ENCODE measurements at regions not wholly inside any gene's neighbourhood (a gene's known extent, or its start where the extent isn't known, plus 50 kb on each side); places are given as distances from the start of the nearest gene placed in this dataset.

GRCh38 chr16:55126456-55126855 is 195.8 kb downstream of the IRX5 start:
- TF ChIP-seq POLR2A (IDR thresholded peaks at IDR 0.05; ENCODE audit: low read length) (no peak), GATA1 (IDR thresholded peaks at IDR 0.05; ENCODE audit: low read depth, low read length) (no peak)

Measured in erythroblast (primary cell).